Endothelial cell of umbilical vein (primary cell): ENCODE measurements at regions not wholly inside any gene's neighbourhood (a gene's known extent, or its start where the extent isn't known, plus 50 kb on each side); places are given as distances from the start of the nearest gene placed in this dataset.

Source experiments
- BruUV-seq: library from RNA; stranded (reverse); fragments of 400-500 nt; replicated peaks from 2 replicates; lab custom pipeline; 2021; lab: Mats Ljungman, UMichigan
- CTCF ChIA-PET: fragments of 300-600, 350-600 bp; sonication (Branson Sonifier 250); formaldehyde crosslinking; loops from one replicate; lab custom pipeline; 2021; ENCODE audit warnings: antibody characterized with exemption, inconsistent platforms; lab: Charles Lee
- POLR2A ChIA-PET: fragments of 300-600, 350-600 bp; sonication (Branson Sonifier 250); formaldehyde crosslinking; loops from one replicate; lab custom pipeline; 2021; ENCODE audit warnings: antibody characterized with exemption, inconsistent platforms; lab: Charles Lee
- DNase-seq: peaks from one replicate; pipeline ENCODE4 v3.0.0-alpha.2; 2011; ENCODE audit warnings: low read depth, low spot score
- FAIRE-seq: peaks from 2 replicates; lab custom pipeline; 2011; peaks lifted over from hg19 to GRCh38; lab: Jason Lieb, UNC
- H2AFZ ChIP-seq: 2 replicates; pipeline ENCODE4 v1.6.0; 2012; ENCODE audit warnings: low read depth, low read length, control low read depth, inconsistent platforms
- H3K27ac ChIP-seq: 2 replicates; pipeline ENCODE4 v1.5.1; 2011; ENCODE audit warnings: low read depth, mild to moderate bottlenecking, control low read depth, low read length, moderate library complexity; ENCODE audit not compliant: insufficient read depth
- H3K27me3 ChIP-seq, 2 experiments: 2 replicates each; pipeline versions ENCODE4 v1.6.0 to v1.6.1; 2011; ENCODE audit warnings: low read length in 2 of 2, mixed read lengths in 1 of 2; ENCODE audit not compliant: control insufficient read depth in 2 of 2, insufficient read depth in 2 of 2
- H3K36me3 ChIP-seq, 2 experiments: 2 replicates in 1 of 2; 3 replicates in 1 of 2; pipeline ENCODE4 v1.5.1; 2011; ENCODE audit warnings: low read length in 2 of 2, mild to moderate bottlenecking in 1 of 2, moderate library complexity in 1 of 2; ENCODE audit not compliant: control insufficient read depth in 2 of 2, insufficient read depth in 2 of 2; ENCODE audit errors: extremely low read depth in 1 of 2
- H3K4me1 ChIP-seq: 3 replicates; pipeline ENCODE4 v1.5.1; 2011; ENCODE audit warnings: mild to moderate bottlenecking, low read length; ENCODE audit not compliant: control insufficient read depth, insufficient read depth; ENCODE audit errors: extremely low read depth
- H3K4me2 ChIP-seq: 2 replicates; pipeline ENCODE4 v1.6.1; 2011; ENCODE audit warnings: low read length, control low read depth, mixed read lengths; ENCODE audit not compliant: insufficient read depth
- H3K4me3 ChIP-seq, 3 experiments: fragments of 200-600 bp in 1 of 3; sonication (generic), shearing (Covaris generic) in 1 of 3; replicated peaks in 1 of 3; 2 replicates each; pipeline ENCODE4 v1.5.1; 2011 to 2016; ENCODE audit warnings: control low read depth in 3 of 3, low read length in 3 of 3, mild to moderate bottlenecking in 2 of 3, inconsistent platforms in 1 of 3, low read depth in 1 of 3, moderate library complexity in 1 of 3; ENCODE audit not compliant: insufficient read depth in 1 of 3
- H3K79me2 ChIP-seq: 2 replicates; pipeline ENCODE4 v1.6.0; 2012; ENCODE audit warnings: low read length, inconsistent platforms; ENCODE audit not compliant: control insufficient read depth, insufficient read depth
- H3K9ac ChIP-seq: replicated peaks from 2 replicates; pipeline ENCODE3; 2011; ENCODE audit warnings: low read length, control low read depth; ENCODE audit not compliant: insufficient read depth; ENCODE audit errors: extremely low read depth
- H3K9me1 ChIP-seq: replicated peaks from 3 replicates; pipeline ENCODE4 v1.6.0; 2011; ENCODE audit warnings: mild to moderate bottlenecking, low read length; ENCODE audit not compliant: control insufficient read depth, insufficient read depth; ENCODE audit errors: extremely low read depth
- H3K9me3 ChIP-seq: replicated peaks from 2 replicates; pipeline ENCODE4 v1.5.1; 2012; ENCODE audit warnings: low read length, inconsistent platforms; ENCODE audit not compliant: control insufficient read depth, insufficient read depth
- H4K20me1 ChIP-seq: replicated peaks from 2 replicates; pipeline ENCODE3; 2011; ENCODE audit warnings: mild to moderate bottlenecking, low read length; ENCODE audit not compliant: control insufficient read depth, insufficient read depth; ENCODE audit errors: extremely low read depth
- EZH2 ChIP-seq: IDR thresholded peaks from 2 replicates; pipeline ENCODE4 v1.6.1; 2012; ENCODE audit warnings: borderline replicate concordance, low read depth, mild to moderate bottlenecking, moderate library complexity, low read length, inconsistent platforms; ENCODE audit not compliant: severe bottlenecking
- FOS ChIP-seq: IDR thresholded peaks from 2 replicates; pipeline ENCODE4 v1.6.1; 2011; ENCODE audit warnings: mild to moderate bottlenecking, low read length, moderate library complexity, borderline replicate concordance; ENCODE audit not compliant: insufficient read depth
- GATA2 ChIP-seq: IDR thresholded peaks from 2 replicates; pipeline ENCODE4 v1.7.0; 2011; ENCODE audit warnings: low read depth, mild to moderate bottlenecking, moderate library complexity, mixed read lengths, low read length; ENCODE audit not compliant: insufficient read length, insufficient read depth
- JUN ChIP-seq: IDR thresholded peaks from 2 replicates; pipeline ENCODE4 v1.6.1; 2011; ENCODE audit warnings: borderline replicate concordance, low read depth; ENCODE audit not compliant: insufficient read length, insufficient read depth
- MYC ChIP-seq: IDR thresholded peaks from one replicate; pipeline ENCODE4 v1.6.1; 2011; ENCODE audit warnings: mild to moderate bottlenecking, low read depth, low read length
- POLR2A ChIP-seq: IDR thresholded peaks from 2 replicates; pipeline ENCODE4 v1.6.1; 2012; ENCODE audit warnings: low read depth, mild to moderate bottlenecking, control low read depth, low read length
- POLR2AphosphoS5 ChIP-seq: IDR thresholded peaks from 2 replicates; pipeline ENCODE4 v1.6.1; 2012; ENCODE audit warnings: low read depth, mild to moderate bottlenecking, control low read depth, low read length, moderate library complexity; ENCODE audit not compliant: insufficient read depth
- dilution Hi-C: fragments of 300-500 bp; cut with MboI; formaldehyde crosslinking; loops from one replicate; pipeline ENCODE4 v1.15.0; 2019; ENCODE audit warnings: low sequenced_read_pairs; ENCODE audit not compliant: extremely low pct_ligation_motif_present
- intact Hi-C: fragments of 100-400 bp; cut with micrococcal nuclease; formaldehyde crosslinking; loops from one replicate; pipeline ENCODE4 v1.10.0; 2022
- TF ChIP-seq, protein P1 (sequence below), 2 donors: IDR thresholded peaks; 1 replicate in 1 of 2; 2 replicates in 1 of 2; pipeline ENCODE4 v1.5.1; 2011; ENCODE audit warnings: low read length in 2 of 2, mild to moderate bottlenecking in 2 of 2, moderate library complexity in 2 of 2, control low read depth in 1 of 2, inconsistent platforms in 1 of 2, low read depth in 1 of 2; ENCODE audit not compliant: insufficient read depth in 1 of 2; ENCODE audit errors: extremely low read depth in 1 of 2
- TF ChIP-seq, protein P2 (sequence below): IDR thresholded peaks from 2 replicates; pipeline ENCODE4 v1.6.1; 2011; ENCODE audit not compliant: insufficient read depth, insufficient read length

DNA sequence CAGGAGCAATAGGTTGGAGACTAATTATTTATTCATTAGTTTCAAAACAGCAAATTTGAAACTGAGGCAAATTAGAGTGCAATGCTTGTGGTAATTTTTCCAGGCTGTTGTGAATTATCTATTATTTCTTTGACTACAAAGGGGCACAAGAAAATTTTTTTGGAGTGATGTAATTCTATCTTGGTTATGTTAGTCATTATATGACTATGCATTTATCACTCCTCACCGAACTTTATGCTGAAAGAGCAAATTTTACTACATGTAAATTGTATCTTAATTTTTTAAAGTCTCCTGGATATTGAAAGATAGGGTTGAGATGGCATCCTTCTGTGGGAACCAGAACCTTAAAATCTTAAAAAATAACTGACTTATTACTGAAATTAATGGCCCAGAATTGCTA is 320.0 kb upstream of the ROBO1 start:
- Histone ChIP-seq H4K20me1 (no peaks in the 10 kb centered on the region), H3K79me2 (no peaks in the 10 kb centered on the region), H3K4me1 (peaks cover 8% of the 10 kb centered on the region), H3K9me3 (no peaks in the 10 kb centered on the region), H3K36me3 (no peaks in the 10 kb centered on the region), H3K27ac (peak overlapping the region; percentile 15), H3K27me3 (no peaks in the 10 kb centered on the region), H3K9ac (peak overlapping the region; percentile 4), H3K9me1 (no peaks in the 10 kb centered on the region), H3K4me2 (peak overlapping the region; percentile 42), H2AFZ (peak overlapping the region; percentile 37), H3K4me3 (no peak overlapping the region)
- FAIRE-seq (peak; percentile 4), DNase-seq (peak; percentile 37)
- ChIA-PET POLR2A (no interaction called here), CTCF (interaction anchor here (1.1 kb wide), 1 partner anchor 569 kb away, joined by 5 read pairs; no protein-coding TSS in a partner anchor)
- no TSS peak for BruUV-seq
- TF ChIP-seq JUN (peak; percentile 64), FOS (peak; percentile 38), POLR2A (no peak)
- TF ChIP-seq, protein P1, sequence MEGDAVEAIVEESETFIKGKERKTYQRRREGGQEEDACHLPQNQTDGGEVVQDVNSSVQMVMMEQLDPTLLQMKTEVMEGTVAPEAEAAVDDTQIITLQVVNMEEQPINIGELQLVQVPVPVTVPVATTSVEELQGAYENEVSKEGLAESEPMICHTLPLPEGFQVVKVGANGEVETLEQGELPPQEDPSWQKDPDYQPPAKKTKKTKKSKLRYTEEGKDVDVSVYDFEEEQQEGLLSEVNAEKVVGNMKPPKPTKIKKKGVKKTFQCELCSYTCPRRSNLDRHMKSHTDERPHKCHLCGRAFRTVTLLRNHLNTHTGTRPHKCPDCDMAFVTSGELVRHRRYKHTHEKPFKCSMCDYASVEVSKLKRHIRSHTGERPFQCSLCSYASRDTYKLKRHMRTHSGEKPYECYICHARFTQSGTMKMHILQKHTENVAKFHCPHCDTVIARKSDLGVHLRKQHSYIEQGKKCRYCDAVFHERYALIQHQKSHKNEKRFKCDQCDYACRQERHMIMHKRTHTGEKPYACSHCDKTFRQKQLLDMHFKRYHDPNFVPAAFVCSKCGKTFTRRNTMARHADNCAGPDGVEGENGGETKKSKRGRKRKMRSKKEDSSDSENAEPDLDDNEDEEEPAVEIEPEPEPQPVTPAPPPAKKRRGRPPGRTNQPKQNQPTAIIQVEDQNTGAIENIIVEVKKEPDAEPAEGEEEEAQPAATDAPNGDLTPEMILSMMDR (IDR thresholded peaks at IDR 0.05; ENCODE audit: extremely low read depth in 1 of 2, insufficient read depth in 1 of 2, low read depth in 1 of 2, low read length in 2 of 2), result no peak
- dilution Hi-C loops, result no loop called here
- intact Hi-C loops, result loop anchor here (5.0 kb wide), 1 partner anchor 105 kb away; no protein-coding TSS in a partner anchor

DNA sequence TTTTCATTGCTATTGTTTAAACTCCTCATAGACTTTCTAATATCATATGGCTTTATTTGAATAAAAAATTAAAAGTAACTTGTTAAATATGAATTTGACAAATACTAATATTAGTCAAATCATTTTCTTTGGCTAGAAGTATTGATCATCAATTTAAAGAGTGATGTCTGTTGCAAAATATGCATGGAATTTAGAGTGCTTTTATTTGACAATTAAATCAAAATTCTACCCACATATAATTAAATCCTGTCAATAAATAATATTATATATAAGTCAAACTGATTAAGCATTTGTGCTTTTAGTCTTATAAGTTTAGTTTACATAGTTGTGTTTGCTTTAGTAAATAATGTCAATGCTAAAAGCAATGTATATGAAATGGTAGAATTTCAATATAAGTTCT is 318.6 kb upstream of the ROBO1 start:
- Histone ChIP-seq H3K36me3 (no peaks in the 10 kb centered on the region), H3K9me3 (no peaks in the 10 kb centered on the region), H3K4me1 (peaks cover 8% of the 10 kb centered on the region), H3K4me2 (no peak overlapping the region), H3K4me3 (no peak overlapping the region), H2AFZ (no peak overlapping the region), H3K79me2 (no peaks in the 10 kb centered on the region), H4K20me1 (no peaks in the 10 kb centered on the region), H3K9ac (no peak overlapping the region), H3K27me3 (no peaks in the 10 kb centered on the region), H3K27ac (no peak overlapping the region), H3K9me1 (no peaks in the 10 kb centered on the region)
- CTCF ChIA-PET, result no interaction called here
- dilution Hi-C loops (no loop called here), intact Hi-C loops (loop anchor here (5.0 kb wide), 1 partner anchor 106 kb away; no protein-coding TSS in a partner anchor)
- POLR2A ChIA-PET, result no interaction called here
- FAIRE-seq (no peak), DNase-seq (no peak)
- TF ChIP-seq, protein P2, sequence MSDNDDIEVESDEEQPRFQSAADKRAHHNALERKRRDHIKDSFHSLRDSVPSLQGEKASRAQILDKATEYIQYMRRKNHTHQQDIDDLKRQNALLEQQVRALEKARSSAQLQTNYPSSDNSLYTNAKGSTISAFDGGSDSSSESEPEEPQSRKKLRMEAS, result no peak
- TF ChIP-seq, protein P1 (IDR thresholded peaks at IDR 0.05; ENCODE audit: extremely low read depth in 1 of 2, insufficient read depth in 1 of 2, low read depth in 1 of 2, low read length in 2 of 2), result no peak
- TF ChIP-seq MYC (no peak), EZH2 (no peak), JUN (no peak), POLR2AphosphoS5 (no peak), POLR2A (no peak), FOS (no peak), GATA2 (no peak)
- BruUV-seq, result no TSS peak
